HG03064 (cell line): ENCODE measurements at regions not wholly inside any gene's neighbourhood (a gene's known extent, or its start where the extent isn't known, plus 50 kb on each side); places are given as distances from the start of the nearest gene placed in this dataset.

Source experiments
- ATAC-seq: cut with Tn5 transposase; IDR thresholded peaks from one replicate; pipeline ENCODE4 v1.9.1; 2021; ENCODE audit warnings: low read depth; ENCODE audit not compliant: unreplicated experiment

GRCh38 chr5:30001826-30002225, 1191.7 kb upstream of the CDH6 start:
- no peak for ATAC-seq

GRCh38 chr5:30000231-30000630, 1193.3 kb upstream of the CDH6 start:
- ATAC-seq = no peak

- no peak for ATAC-seq
Measured at GRCh38 chr5:29995154-29995553, 1198.3 kb upstream of the CDH6 start.

GRCh38 chr5:29994519-29994918, 1199.0 kb upstream of the CDH6 start:
- no peak for ATAC-seq

GRCh38 chr5:29993286-29993685, 1200.2 kb upstream of the CDH6 start:
- ATAC-seq = no peak

GRCh38 chr5:29992248-29992647, 1201.2 kb upstream of the CDH6 start:
- ATAC-seq = no peak

- no peak for ATAC-seq
Measured at GRCh38 chr5:29990681-29991080, 1202.8 kb upstream of the CDH6 start.

GRCh38 chr5:29984156-29984540, 1209.3 kb upstream of the CDH6 start:
- ATAC-seq = no peak

GRCh38 chr5:29983528-29984155, 1209.8 kb upstream of the CDH6 start:
- ATAC-seq = no peak

- no peak for ATAC-seq
Measured at GRCh38 chr5:29982457-29982856, 1211.0 kb upstream of the CDH6 start.

GRCh38 chr5:29972597-29972996, 1220.9 kb upstream of the CDH6 start:
- ATAC-seq = no peak

- no peak for ATAC-seq
Measured at GRCh38 chr5:29963956-29964355, 1229.5 kb upstream of the CDH6 start.

- no peak for ATAC-seq
Measured at GRCh38 chr5:29960323-29960722, 1233.2 kb upstream of the CDH6 start.

- no peak for ATAC-seq
Measured at GRCh38 chr5:29950416-29951145, 1242.9 kb upstream of the CDH6 start.

- no peak for ATAC-seq
Measured at GRCh38 chr5:29949301-29949872, 1244.1 kb upstream of the CDH6 start.

GRCh38 chr5:29944327-29944726, 1249.2 kb upstream of the CDH6 start:
- no peak for ATAC-seq

GRCh38 chr5:29942089-29942488, 1251.4 kb upstream of the CDH6 start:
- no peak for ATAC-seq

- no peak for ATAC-seq
Measured at GRCh38 chr5:29939988-29940387, 1253.5 kb upstream of the CDH6 start.

GRCh38 chr5:29935371-29935770, 1258.1 kb upstream of the CDH6 start:
- no peak for ATAC-seq

- no peak for ATAC-seq
Measured at GRCh38 chr5:29930316-29930715, 1263.2 kb upstream of the CDH6 start.

- no peak for ATAC-seq
Measured at GRCh38 chr5:29924107-29924506, 1269.4 kb upstream of the CDH6 start.
